NCI-H446 (cell line): ENCODE measurements at regions not wholly inside any gene's neighbourhood (a gene's known extent, or its start where the extent isn't known, plus 50 kb on each side); places are given as distances from the start of the nearest gene placed in this dataset.

Experiments used
- DNase-seq, 2 experiments: peaks; one replicate each; lab custom pipeline; 2025; lab: John Stamatoyannopoulos, UW

DNA sequence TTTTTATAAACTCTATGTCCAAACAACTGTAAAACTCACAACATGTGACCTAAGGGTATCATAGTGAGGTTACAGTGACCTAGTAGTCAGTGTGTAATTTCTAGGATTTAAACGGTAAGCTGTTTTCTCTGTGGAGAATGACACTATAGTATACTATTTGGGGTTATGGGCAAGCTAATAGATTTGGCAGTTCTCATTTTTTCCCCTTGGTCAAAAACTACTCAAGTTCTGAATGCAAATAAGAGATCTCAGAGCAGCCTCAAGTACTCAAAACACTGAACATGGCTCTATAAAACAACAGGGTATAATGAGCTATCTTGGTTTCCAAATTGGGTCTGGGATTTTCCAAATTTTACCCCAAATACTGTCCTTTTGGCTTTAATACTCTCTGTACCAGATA is 88.5 kb upstream of the HMCN1 start:
- DNase-seq = no peak

- no peak for DNase-seq
These were observed 89.0 kb upstream of the HMCN1 start for GRCh38 chr1:185645162-185645640.

GRCh38 chr1:185644531-185644930 is 89.7 kb upstream of the HMCN1 start:
- no peak for DNase-seq

- no peak for DNase-seq
These were observed 97.3 kb upstream of the HMCN1 start for GRCh38 chr1:185636848-185637247.

DNA sequence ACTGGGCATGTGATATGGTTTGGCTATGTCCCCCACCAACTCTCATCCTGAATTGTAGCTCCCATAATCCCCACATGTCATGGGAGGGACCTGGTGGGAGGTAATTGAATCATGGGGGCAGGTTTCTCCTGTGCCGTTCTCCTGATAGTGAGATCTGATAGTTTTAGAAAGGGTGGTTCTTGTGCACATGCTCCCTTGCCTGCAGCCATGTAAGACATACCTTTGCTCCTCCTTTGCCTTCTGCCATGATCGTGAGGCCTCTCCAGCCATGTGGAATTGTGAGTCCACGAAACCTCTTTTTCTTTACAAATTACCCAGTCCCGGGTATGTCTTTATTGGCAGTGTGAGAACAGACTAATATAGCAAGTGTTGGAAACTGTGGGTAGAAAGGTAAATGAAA is 99.5 kb upstream of the HMCN1 start:
- no peak for DNase-seq

DNA sequence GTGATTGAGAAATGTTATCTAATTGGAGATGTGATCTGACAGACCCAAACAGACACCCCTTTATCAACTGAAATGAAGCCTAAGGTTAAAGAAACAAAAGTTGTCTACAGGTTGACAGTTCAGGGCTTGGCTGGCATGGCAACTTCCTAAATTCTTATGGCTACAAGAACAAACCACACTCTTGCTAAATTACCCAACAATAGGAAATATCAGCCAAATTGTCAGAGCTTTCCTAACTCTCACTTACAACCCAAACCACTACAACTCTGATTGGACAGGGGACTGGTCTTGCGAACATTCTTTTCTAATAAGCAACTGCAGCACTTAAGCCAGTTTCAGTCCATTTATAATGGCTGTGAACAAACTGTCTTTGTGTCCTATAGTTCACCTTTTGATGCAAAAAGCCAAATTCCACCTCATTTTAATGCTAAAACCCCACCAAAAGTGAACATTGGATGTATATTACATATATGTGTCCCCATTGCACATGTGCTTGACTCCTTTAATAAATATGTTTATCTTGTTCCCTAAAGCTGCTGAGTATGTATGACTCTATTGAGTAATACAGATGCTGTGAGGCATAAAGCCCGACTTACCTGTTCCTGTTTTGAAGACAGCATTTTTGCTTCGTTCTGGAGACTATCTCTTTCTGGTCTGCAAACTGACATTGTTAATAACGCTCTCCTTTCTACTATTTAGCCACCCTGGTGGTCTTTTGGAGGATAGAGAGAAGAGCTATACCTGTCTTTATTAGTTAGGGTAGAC is 101.3 kb upstream of the HMCN1 start:
- no peak for DNase-seq

- no peak for DNase-seq
These were observed 102.3 kb upstream of the HMCN1 start for GRCh38 chr1:185631843-185632242.

DNA sequence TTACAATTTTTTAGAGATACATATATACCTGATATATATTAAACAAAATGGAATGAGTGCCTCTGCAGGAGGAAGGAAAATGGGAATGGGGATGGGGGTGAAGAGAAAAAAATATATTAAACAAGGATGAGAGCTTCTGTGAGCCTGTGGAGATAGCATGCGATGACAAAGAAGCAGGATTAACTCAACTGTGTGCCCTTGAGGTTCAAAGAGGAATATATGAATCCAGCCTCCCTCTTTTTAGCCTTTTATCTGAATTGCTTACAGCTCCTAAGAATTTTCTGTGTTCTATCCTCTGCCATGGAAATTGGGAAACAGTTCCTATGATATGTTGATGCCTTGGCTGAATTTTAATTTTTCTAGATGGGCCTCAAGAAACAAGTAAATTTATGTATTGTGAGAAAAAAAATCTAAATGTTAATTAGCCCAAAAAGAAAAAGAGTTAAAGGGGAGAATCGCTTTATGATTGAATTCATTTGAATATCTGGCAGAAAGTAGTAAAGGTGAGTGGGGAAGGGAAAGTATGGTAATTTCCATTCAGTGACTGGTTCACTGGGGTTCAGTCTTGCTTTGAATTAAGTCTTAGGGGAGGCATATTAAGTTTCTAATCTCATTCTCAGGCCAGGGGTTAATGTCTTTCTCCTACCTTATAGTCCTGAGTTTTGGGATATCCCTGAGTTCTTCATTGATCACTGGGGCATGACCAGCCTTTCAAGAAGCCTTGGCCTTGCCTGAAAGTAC is 106.3 kb upstream of the HMCN1 start:
- DNase-seq = no peak

GRCh38 chr1:185627171-185627570 is 107.0 kb upstream of the HMCN1 start:
- no peak for DNase-seq

DNA sequence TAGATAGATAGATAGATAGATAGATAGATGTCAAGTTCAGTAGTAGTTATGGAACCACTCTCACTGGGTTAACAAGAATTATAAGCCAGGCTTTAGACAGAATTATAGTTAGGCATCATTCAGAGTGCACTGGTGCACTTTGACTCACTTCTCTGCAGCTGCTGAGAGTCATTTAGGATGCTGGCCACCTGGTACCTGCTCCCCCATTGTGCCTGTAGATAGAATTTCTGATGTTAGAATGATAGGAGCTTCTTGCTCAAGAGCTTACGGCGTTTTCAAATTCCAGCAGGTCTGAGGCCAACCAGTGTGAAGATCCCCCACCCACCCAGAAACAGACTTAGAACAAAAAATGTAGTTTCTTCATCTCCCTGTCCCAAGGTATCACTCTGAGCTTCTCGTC is 107.8 kb upstream of the HMCN1 start:
- DNase-seq = no peak

GRCh38 chr1:185610954-185611353 is 123.2 kb upstream of the HMCN1 start:
- DNase-seq = no peak

GRCh38 chr1:185608177-185608576 is 126.0 kb upstream of the HMCN1 start:
- DNase-seq = no peak

- DNase-seq = peak; percentile 12 to 60
These were observed 131.0 kb upstream of the HMCN1 start for GRCh38 chr1:185603158-185603557.

GRCh38 chr1:185601189-185601588 is 133.0 kb upstream of the HMCN1 start:
- no peak for DNase-seq

DNA sequence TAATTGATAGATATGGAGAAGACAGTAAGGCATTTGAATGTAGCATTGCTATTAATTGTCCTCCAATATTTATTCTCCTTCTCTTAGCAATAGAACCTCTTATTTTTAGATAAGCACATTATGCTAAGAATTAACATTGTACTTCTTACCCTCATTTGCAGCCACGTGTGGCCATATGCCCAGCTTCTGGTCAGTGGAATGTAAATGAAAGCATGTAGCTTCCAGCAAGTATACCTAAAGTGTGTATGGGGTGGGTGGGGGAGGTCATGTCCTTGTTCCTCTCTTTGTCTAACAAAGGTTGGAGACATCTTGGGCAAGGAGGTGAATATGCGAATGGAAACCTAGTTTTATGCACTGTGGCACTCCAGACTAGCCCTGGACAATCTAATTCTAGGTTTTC is 133.6 kb upstream of the HMCN1 start:
- no peak for DNase-seq

GRCh38 chr1:185598332-185598731 is 135.9 kb upstream of the HMCN1 start:
- no peak for DNase-seq

DNA sequence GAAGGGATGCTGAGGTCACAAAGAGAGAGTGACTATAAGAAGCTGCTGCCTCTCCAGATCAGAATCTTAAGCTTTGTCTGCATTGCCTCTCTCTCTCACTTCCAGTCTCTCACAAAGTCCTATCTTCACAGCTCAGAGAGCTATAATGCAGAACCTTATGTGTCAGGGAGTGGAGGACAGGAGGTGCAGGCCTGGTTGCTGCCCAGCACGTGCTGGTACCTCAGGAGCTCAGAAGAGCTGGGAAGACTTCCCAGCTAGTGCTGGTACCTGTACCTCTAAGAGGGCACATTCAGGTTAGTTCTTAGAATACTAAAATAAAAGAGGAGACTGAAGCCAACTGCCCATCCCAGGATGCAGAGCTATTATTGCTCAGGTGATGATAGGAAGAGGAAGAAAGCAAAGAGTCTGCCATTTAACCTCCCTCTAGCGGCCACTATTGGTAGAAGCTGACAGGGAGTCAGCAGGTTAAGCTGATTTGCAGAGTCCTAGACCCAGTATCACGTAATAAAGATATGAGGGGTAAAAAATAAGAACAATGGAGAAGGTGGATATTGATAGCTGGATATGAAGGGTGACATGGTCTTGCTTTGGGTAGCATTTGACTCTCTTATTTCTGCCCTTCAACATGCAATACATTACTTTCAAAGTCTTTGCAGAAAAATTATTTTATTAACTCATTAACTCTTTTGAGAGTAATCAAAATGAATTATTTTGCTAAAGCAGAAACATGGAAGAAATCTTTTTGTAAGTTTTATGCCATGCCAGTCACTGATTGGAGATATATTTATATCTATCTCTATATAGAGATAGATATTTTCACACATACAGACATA is 138.1 kb upstream of the HMCN1 start:
- peak; percentile 10 to 52 for DNase-seq

DNA sequence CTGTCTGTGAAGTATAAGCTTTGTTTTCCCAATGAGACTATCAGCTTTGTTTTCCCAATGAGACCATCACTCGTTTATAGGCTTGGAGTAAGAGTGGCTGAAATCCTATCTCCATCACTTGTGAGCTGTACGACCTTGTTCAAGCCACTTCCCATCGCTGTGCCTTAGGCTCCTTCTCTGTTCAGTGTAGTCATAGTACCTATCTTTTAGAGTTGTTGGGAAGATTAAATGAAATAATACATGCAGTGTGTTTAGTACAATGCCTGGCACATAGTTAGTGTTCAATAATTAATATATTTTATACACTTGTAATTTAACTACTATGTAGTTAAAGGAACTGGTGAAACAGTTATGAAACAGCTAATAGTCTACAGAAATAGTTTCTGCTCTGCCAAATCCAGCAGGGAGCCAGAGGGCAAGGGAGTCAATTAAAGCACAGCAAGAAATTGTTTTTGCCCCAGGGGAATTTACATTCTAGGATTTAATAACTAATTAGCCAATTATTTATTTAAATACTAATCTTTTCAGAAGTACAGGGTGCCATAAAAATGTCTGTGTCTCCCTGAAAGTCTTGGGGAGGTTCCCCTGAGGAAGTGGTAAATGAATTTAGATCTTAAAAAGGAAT is 139.3 kb upstream of the HMCN1 start:
- peak in 1 of 2 experiments; percentile 7 for DNase-seq

DNA sequence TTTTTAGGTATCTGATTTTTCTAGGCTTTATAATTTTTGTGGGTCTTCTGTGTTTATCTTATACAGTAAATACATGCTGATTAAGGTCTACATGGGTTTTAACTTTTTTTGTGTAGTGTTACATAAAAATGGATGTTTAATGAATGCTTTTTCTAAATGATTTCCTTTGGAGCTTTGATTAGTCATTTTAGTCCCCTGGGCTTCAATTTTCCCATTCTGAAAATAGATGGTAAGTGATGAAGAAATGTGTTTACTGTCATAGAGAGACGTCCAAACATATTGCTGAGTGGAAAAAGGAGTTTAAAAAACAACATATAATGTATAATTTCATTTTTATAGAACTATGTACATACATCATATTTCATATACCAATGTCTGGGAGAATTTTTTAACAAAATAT is 140.9 kb upstream of the HMCN1 start:
- no peak for DNase-seq

GRCh38 chr1:185585770-185586169 is 148.4 kb upstream of the HMCN1 start:
- no peak for DNase-seq

DNA sequence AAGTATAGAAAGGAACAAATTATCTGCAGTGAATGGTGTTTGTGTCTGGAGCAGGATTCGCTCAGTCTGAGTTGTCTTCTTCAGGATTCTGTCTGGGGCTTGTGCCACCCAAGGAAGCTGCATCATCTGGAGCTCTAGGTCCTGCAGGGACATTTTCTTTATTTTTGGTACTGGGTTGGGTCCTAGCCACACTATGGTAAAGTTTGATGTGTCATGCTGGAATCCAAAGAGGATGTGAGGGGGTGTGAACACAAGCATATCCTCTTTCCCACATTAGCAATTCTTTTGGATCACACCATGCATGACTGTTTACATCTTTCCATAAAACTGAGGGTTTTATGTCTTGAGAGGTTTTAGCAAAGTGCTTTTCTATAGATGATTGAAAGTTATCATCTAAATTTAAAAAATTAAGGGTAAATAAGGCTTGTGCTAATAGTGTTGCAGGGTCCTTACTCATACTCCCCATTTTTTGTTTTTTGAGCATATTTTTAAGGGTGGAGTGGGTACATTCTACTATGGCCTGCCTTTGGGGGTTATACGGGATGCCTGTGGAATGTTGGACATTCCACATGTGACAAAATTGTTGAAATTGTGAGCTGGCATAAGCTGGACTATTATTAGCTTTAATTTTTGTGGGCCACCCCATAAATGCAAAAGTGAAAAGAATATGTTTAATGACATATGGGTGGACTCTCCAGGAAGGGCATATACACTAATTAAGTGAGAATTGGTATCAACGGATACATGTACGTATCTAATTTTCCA is 152.0 kb upstream of the HMCN1 start:
- no peak for DNase-seq
